Adrenal gland (tissue), 9 donors: ENCODE measurements at regions not wholly inside any gene's neighbourhood (a gene's known extent, or its start where the extent isn't known, plus 50 kb on each side); places are given as distances from the start of the nearest gene placed in this dataset.

Experiments used
- DNase-seq, 7 donors: peaks; one replicate each; pipeline ENCODE4 v3.0.0-alpha.2; 2019 to 2020
- H3K27ac ChIP-seq, 5 donors: fragments of 200-600 bp; sonication (generic) in 4 of 5; 1 replicate in 3 of 5; 2 replicates in 2 of 5; pipeline versions ENCODE4 v1.5.1 to v1.8.0; 2016 to 2020; ENCODE audit warnings: mild to moderate bottlenecking in 1 of 5
- H3K27me3 ChIP-seq: fragments of 200-600 bp; 2 replicates; pipeline ENCODE4 v1.8.0; 2021
- H3K36me3 ChIP-seq, 2 donors: fragments of 200-600 bp; replicated peaks in 1 of 2; 1 replicate in 1 of 2; 2 replicates in 1 of 2; pipeline versions ENCODE4 v1.5.1 to v1.8.0; 2018 to 2022
- H3K4me1 ChIP-seq, 2 donors: fragments of 200-600 bp; replicated peaks in 1 of 2; 1 replicate in 1 of 2; 2 replicates in 1 of 2; pipeline versions ENCODE4 v1.5.1 to v1.8.0; 2018 to 2021
- H3K4me3 ChIP-seq, 4 donors: fragments of 200-600 bp; sonication (generic) in 3 of 4; one replicate each; pipeline ENCODE4 v1.5.1; 2016 to 2018
- H3K9me3 ChIP-seq, 3 donors: fragments of 200-600 bp; sonication (generic) in 1 of 3; replicated peaks in 1 of 3; 1 replicate in 2 of 3; 2 replicates in 1 of 3; pipeline versions ENCODE4 v1.5.1 to v1.8.0; 2016 to 2021
- POLR2A ChIP-seq, 2 donors: fragments of 450-650 bp; IDR thresholded peaks; one replicate each; pipeline ENCODE4 v1.6.1; 2017; ENCODE audit warnings: antibody characterized with exemption in 2 of 2, mild to moderate bottlenecking in 2 of 2, moderate library complexity in 1 of 2
- WGBS, 4 donors: extraction: QIAGEN DNeasy Blood & Tissue Kit in 2 of 4; methylation state at CpG; one replicate each; pipeline versions ENCODE4 v1.1.5 to v1.1.7; 2013 to 2017; 5-methylcytosine and 5-hydroxymethylcytosine counted together
- intact Hi-C, 2 donors: fragments of 100-400 bp; cut with DNase I; formaldehyde crosslinking; loops; one replicate each; pipeline versions ENCODE4 v1.14.1 to v1.15.0; 2022 to 2023
- TF ChIP-seq, protein P1 (sequence below), 6 experiments: fragments of 450-650 bp in 4 of 6; fragments of 200-600 bp in 2 of 6; sonication (generic) in 1 of 6; IDR thresholded peaks; 1 replicate in 5 of 6; 2 replicates in 1 of 6; pipeline versions ENCODE4 v1.5.1 to v1.8.0; 2016 to 2021; ENCODE audit warnings: antibody characterized with exemption in 6 of 6, mild to moderate bottlenecking in 2 of 6, moderate library complexity in 1 of 6
- donor health status: healthy with polysubstance abuse.
- donor health status: Bipolar disorder and iron deficiency.
- donor health status: DM: yes; HTN: yes; CAD: no.
- donor health status: DM: no; HTN: no; CAD: no.
- donor health status: DM: no; HTN: no; CAD: no.

DNA sequence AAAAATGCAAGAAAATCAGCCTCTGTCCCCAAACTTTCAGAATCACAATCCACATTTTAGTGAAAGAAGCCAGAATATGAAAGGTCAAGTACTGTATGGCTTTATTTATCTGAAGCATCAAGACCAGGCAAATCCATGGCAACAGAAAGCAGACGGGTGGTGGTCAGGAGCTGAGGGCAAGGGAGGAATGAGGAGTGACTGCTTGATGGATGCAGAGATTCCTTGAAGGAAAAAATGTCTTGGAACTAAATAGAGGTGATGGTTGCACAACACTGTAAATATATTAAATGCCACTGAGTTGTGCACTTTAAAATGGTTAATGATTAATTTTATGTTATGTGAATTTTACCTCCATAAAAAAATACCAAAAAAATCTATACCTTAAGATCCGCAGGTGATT lies 165.1 kb downstream of the GXYLT1 start:
- 62 to 70% (median 68%) methylated on average over 2 of the region's 2 CpGs for WGBS, 4 donors
- no peak for TF ChIP-seq POLR2A (IDR thresholded peaks at IDR 0.05)
- TF ChIP-seq, protein P1, sequence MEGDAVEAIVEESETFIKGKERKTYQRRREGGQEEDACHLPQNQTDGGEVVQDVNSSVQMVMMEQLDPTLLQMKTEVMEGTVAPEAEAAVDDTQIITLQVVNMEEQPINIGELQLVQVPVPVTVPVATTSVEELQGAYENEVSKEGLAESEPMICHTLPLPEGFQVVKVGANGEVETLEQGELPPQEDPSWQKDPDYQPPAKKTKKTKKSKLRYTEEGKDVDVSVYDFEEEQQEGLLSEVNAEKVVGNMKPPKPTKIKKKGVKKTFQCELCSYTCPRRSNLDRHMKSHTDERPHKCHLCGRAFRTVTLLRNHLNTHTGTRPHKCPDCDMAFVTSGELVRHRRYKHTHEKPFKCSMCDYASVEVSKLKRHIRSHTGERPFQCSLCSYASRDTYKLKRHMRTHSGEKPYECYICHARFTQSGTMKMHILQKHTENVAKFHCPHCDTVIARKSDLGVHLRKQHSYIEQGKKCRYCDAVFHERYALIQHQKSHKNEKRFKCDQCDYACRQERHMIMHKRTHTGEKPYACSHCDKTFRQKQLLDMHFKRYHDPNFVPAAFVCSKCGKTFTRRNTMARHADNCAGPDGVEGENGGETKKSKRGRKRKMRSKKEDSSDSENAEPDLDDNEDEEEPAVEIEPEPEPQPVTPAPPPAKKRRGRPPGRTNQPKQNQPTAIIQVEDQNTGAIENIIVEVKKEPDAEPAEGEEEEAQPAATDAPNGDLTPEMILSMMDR (IDR thresholded peaks at IDR 0.05) = no peak
- no peak for DNase-seq

DNA sequence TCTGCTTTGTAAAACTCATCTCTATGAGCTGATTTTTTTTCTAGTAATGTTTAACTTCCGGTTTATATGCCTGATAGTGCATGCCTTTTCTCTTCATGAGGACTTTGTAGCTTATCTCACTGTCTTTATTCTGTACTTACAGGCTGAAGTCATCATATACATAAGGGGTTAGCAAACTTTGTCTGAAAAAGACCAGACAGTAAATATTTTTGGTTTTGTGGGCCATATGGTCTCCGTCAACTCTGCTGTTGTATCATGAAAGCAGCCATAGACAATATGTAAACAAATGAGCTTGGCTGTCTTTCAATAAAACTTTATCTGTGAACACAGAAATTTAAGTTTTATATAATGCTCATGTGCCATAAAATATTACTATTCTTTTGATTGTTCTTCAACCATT lies 172.1 kb downstream of the GXYLT1 start:
- DNase-seq = no peak
- H3K9me3 ChIP-seq = no peaks in the 10 kb centered on the region
- WGBS, 4 donors = 86 to 87% (median 87%) methylated on average over 2 of the region's 2 CpGs
- no peak overlapping the region for H3K4me3 ChIP-seq
- no peaks in the 10 kb centered on the region for H3K27me3 ChIP-seq
- H3K36me3 ChIP-seq = no peaks in the 10 kb centered on the region
- intact Hi-C loops = no loop called here
- no peak overlapping the region for H3K27ac ChIP-seq
- H3K4me1 ChIP-seq = no peaks in the 10 kb centered on the region
- TF ChIP-seq POLR2A (IDR thresholded peaks at IDR 0.05) = no peak
- TF ChIP-seq, protein P1 (IDR thresholded peaks at IDR 0.05) = no peak

More for the DNA sequence above, 165.1 kb downstream of the GXYLT1 start:
- no peak overlapping the region for H3K27ac ChIP-seq
- no peaks in the 10 kb centered on the region for H3K4me1 ChIP-seq
- no peaks in the 10 kb centered on the region for H3K27me3 ChIP-seq
- intact Hi-C loops = no loop called here
- H3K9me3 ChIP-seq = no peaks in the 10 kb centered on the region
- no peaks in the 10 kb centered on the region for H3K36me3 ChIP-seq
- no peak overlapping the region for H3K4me3 ChIP-seq

GRCh38 chr12:41972196-41972595 lies 172.5 kb downstream of the GXYLT1 start:
- TF ChIP-seq, protein P1 (IDR thresholded peaks at IDR 0.05) = no peak
- TF ChIP-seq POLR2A (IDR thresholded peaks at IDR 0.05) = no peak
- no peaks in the 10 kb centered on the region for H3K9me3 ChIP-seq
- DNase-seq = no peak
- no peaks in the 10 kb centered on the region for H3K27me3 ChIP-seq
- H3K27ac ChIP-seq = no peak overlapping the region
- no peak overlapping the region for H3K4me3 ChIP-seq
- no peaks in the 10 kb centered on the region for H3K4me1 ChIP-seq
- intact Hi-C loops = no loop called here
- H3K36me3 ChIP-seq = no peaks in the 10 kb centered on the region
- 71 to 80% (median 74%) methylated on average over 3 of the region's 3 CpGs for WGBS, 4 donors

GRCh38 chr12:41970744-41971143 lies 173.9 kb downstream of the GXYLT1 start:
- Histone ChIP-seq H3K4me1 (no peaks in the 10 kb centered on the region), H3K9me3 (no peaks in the 10 kb centered on the region), H3K27ac (no peak overlapping the region), H3K27me3 (no peaks in the 10 kb centered on the region), H3K4me3 (no peak overlapping the region), H3K36me3 (no peaks in the 10 kb centered on the region)
- 60 to 93% (median 82%) methylated on average over 2 of the region's 2 CpGs for WGBS, 4 donors
- intact Hi-C loops = no loop called here
- DNase-seq = no peak
- TF ChIP-seq, protein P1 (IDR thresholded peaks at IDR 0.05) = no peak
- no peak for TF ChIP-seq POLR2A (IDR thresholded peaks at IDR 0.05)
